Endothelial cell of umbilical vein (primary cell): ENCODE measurements at regions not wholly inside any gene's neighbourhood (a gene's known extent, or its start where the extent isn't known, plus 50 kb on each side); places are given as distances from the start of the nearest gene placed in this dataset.

Experiments
- BruUV-seq: library from RNA; stranded (reverse); fragments of 400-500 nt; replicated peaks from 2 replicates; lab custom pipeline; 2021; lab: Mats Ljungman, UMichigan
- CTCF ChIA-PET: fragments of 300-600, 350-600 bp; sonication (Branson Sonifier 250); formaldehyde crosslinking; loops from one replicate; lab custom pipeline; 2021; ENCODE audit warnings: antibody characterized with exemption, inconsistent platforms; lab: Charles Lee
- POLR2A ChIA-PET: fragments of 300-600, 350-600 bp; sonication (Branson Sonifier 250); formaldehyde crosslinking; loops from one replicate; lab custom pipeline; 2021; ENCODE audit warnings: antibody characterized with exemption, inconsistent platforms; lab: Charles Lee
- DNase-seq: peaks from one replicate; pipeline ENCODE4 v3.0.0-alpha.2; 2011; ENCODE audit warnings: low read depth, low spot score
- FAIRE-seq: peaks from 2 replicates; lab custom pipeline; 2011; peaks lifted over from hg19 to GRCh38; lab: Jason Lieb, UNC
- H2AFZ ChIP-seq: 2 replicates; pipeline ENCODE4 v1.6.0; 2012; ENCODE audit warnings: low read depth, low read length, control low read depth, inconsistent platforms
- H3K27ac ChIP-seq: 2 replicates; pipeline ENCODE4 v1.5.1; 2011; ENCODE audit warnings: low read depth, mild to moderate bottlenecking, control low read depth, low read length, moderate library complexity; ENCODE audit not compliant: insufficient read depth
- H3K27me3 ChIP-seq, 2 experiments: 2 replicates each; pipeline versions ENCODE4 v1.6.0 to v1.6.1; 2011; ENCODE audit warnings: low read length in 2 of 2, mixed read lengths in 1 of 2; ENCODE audit not compliant: control insufficient read depth in 2 of 2, insufficient read depth in 2 of 2
- H3K36me3 ChIP-seq, 2 experiments: 2 replicates in 1 of 2; 3 replicates in 1 of 2; pipeline ENCODE4 v1.5.1; 2011; ENCODE audit warnings: low read length in 2 of 2, mild to moderate bottlenecking in 1 of 2, moderate library complexity in 1 of 2; ENCODE audit not compliant: control insufficient read depth in 2 of 2, insufficient read depth in 2 of 2; ENCODE audit errors: extremely low read depth in 1 of 2
- H3K4me1 ChIP-seq: 3 replicates; pipeline ENCODE4 v1.5.1; 2011; ENCODE audit warnings: mild to moderate bottlenecking, low read length; ENCODE audit not compliant: control insufficient read depth, insufficient read depth; ENCODE audit errors: extremely low read depth
- H3K4me2 ChIP-seq: 2 replicates; pipeline ENCODE4 v1.6.1; 2011; ENCODE audit warnings: low read length, control low read depth, mixed read lengths; ENCODE audit not compliant: insufficient read depth
- H3K4me3 ChIP-seq, 3 experiments: fragments of 200-600 bp in 1 of 3; sonication (generic), shearing (Covaris generic) in 1 of 3; replicated peaks in 1 of 3; 2 replicates each; pipeline ENCODE4 v1.5.1; 2011 to 2016; ENCODE audit warnings: control low read depth in 3 of 3, low read length in 3 of 3, mild to moderate bottlenecking in 2 of 3, inconsistent platforms in 1 of 3, low read depth in 1 of 3, moderate library complexity in 1 of 3; ENCODE audit not compliant: insufficient read depth in 1 of 3
- H3K79me2 ChIP-seq: 2 replicates; pipeline ENCODE4 v1.6.0; 2012; ENCODE audit warnings: low read length, inconsistent platforms; ENCODE audit not compliant: control insufficient read depth, insufficient read depth
- H3K9ac ChIP-seq: replicated peaks from 2 replicates; pipeline ENCODE3; 2011; ENCODE audit warnings: low read length, control low read depth; ENCODE audit not compliant: insufficient read depth; ENCODE audit errors: extremely low read depth
- H3K9me1 ChIP-seq: replicated peaks from 3 replicates; pipeline ENCODE4 v1.6.0; 2011; ENCODE audit warnings: mild to moderate bottlenecking, low read length; ENCODE audit not compliant: control insufficient read depth, insufficient read depth; ENCODE audit errors: extremely low read depth
- H3K9me3 ChIP-seq: replicated peaks from 2 replicates; pipeline ENCODE4 v1.5.1; 2012; ENCODE audit warnings: low read length, inconsistent platforms; ENCODE audit not compliant: control insufficient read depth, insufficient read depth
- H4K20me1 ChIP-seq: replicated peaks from 2 replicates; pipeline ENCODE3; 2011; ENCODE audit warnings: mild to moderate bottlenecking, low read length; ENCODE audit not compliant: control insufficient read depth, insufficient read depth; ENCODE audit errors: extremely low read depth
- EZH2 ChIP-seq: IDR thresholded peaks from 2 replicates; pipeline ENCODE4 v1.6.1; 2012; ENCODE audit warnings: borderline replicate concordance, low read depth, mild to moderate bottlenecking, moderate library complexity, low read length, inconsistent platforms; ENCODE audit not compliant: severe bottlenecking
- FOS ChIP-seq: IDR thresholded peaks from 2 replicates; pipeline ENCODE4 v1.6.1; 2011; ENCODE audit warnings: mild to moderate bottlenecking, low read length, moderate library complexity, borderline replicate concordance; ENCODE audit not compliant: insufficient read depth
- GATA2 ChIP-seq: IDR thresholded peaks from 2 replicates; pipeline ENCODE4 v1.7.0; 2011; ENCODE audit warnings: low read depth, mild to moderate bottlenecking, moderate library complexity, mixed read lengths, low read length; ENCODE audit not compliant: insufficient read length, insufficient read depth
- JUN ChIP-seq: IDR thresholded peaks from 2 replicates; pipeline ENCODE4 v1.6.1; 2011; ENCODE audit warnings: borderline replicate concordance, low read depth; ENCODE audit not compliant: insufficient read length, insufficient read depth
- MYC ChIP-seq: IDR thresholded peaks from one replicate; pipeline ENCODE4 v1.6.1; 2011; ENCODE audit warnings: mild to moderate bottlenecking, low read depth, low read length
- POLR2A ChIP-seq: IDR thresholded peaks from 2 replicates; pipeline ENCODE4 v1.6.1; 2012; ENCODE audit warnings: low read depth, mild to moderate bottlenecking, control low read depth, low read length
- POLR2AphosphoS5 ChIP-seq: IDR thresholded peaks from 2 replicates; pipeline ENCODE4 v1.6.1; 2012; ENCODE audit warnings: low read depth, mild to moderate bottlenecking, control low read depth, low read length, moderate library complexity; ENCODE audit not compliant: insufficient read depth
- dilution Hi-C: fragments of 300-500 bp; cut with MboI; formaldehyde crosslinking; loops from one replicate; pipeline ENCODE4 v1.15.0; 2019; ENCODE audit warnings: low sequenced_read_pairs; ENCODE audit not compliant: extremely low pct_ligation_motif_present
- intact Hi-C: fragments of 100-400 bp; cut with micrococcal nuclease; formaldehyde crosslinking; loops from one replicate; pipeline ENCODE4 v1.10.0; 2022
- TF ChIP-seq, protein P1 (sequence below), 2 donors: IDR thresholded peaks; 1 replicate in 1 of 2; 2 replicates in 1 of 2; pipeline ENCODE4 v1.5.1; 2011; ENCODE audit warnings: low read length in 2 of 2, mild to moderate bottlenecking in 2 of 2, moderate library complexity in 2 of 2, control low read depth in 1 of 2, inconsistent platforms in 1 of 2, low read depth in 1 of 2; ENCODE audit not compliant: insufficient read depth in 1 of 2; ENCODE audit errors: extremely low read depth in 1 of 2
- TF ChIP-seq, protein P2 (sequence below): IDR thresholded peaks from 2 replicates; pipeline ENCODE4 v1.6.1; 2011; ENCODE audit not compliant: insufficient read depth, insufficient read length

DNA sequence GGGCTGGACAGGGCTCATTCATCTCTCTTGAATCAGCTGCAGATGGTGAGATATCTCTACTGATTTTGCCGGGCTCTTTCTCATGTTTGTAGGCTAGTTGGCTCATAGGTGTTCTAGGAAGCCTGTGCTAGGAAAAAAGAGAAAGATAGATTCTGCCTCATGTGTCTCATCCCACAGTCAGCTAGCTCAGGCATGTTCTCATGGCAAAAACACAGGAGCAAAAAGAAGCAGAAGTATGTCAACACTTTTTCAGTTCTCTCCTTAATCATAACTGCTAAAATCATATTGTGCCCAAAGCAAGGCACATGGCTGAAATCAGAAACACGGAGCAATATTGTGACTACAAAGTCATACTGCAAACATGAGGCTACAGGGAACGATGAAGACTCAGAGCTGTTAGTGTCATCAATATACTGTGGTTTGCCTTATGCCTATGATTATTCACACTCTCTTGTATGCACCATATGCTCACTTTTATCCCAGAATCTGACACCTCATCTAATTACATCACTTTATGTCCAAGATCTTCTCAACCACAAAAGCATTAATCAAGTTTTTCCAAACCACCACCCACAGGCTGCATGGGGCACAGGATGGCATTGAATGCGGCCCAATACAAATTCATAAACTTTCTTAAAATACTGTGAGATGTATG is 571.9 kb upstream of the CNTNAP5 start:
- Histone ChIP-seq H3K4me3 (no peak overlapping the region), H3K4me2 (no peak overlapping the region), H2AFZ (no peak overlapping the region), H3K9me1 (no peaks in the 10 kb centered on the region), H3K27ac (no peak overlapping the region), H3K9ac (no peak overlapping the region), H3K27me3 (no peaks in the 10 kb centered on the region), H3K4me1 (no peaks in the 10 kb centered on the region), H3K9me3 (peaks cover 2% of the 10 kb centered on the region), H4K20me1 (no peaks in the 10 kb centered on the region), H3K79me2 (no peaks in the 10 kb centered on the region), H3K36me3 (no peaks in the 10 kb centered on the region)
- DNase-seq (no peak), FAIRE-seq (no peak)
- CTCF ChIA-PET: no interaction called here
- TF ChIP-seq, protein P1, sequence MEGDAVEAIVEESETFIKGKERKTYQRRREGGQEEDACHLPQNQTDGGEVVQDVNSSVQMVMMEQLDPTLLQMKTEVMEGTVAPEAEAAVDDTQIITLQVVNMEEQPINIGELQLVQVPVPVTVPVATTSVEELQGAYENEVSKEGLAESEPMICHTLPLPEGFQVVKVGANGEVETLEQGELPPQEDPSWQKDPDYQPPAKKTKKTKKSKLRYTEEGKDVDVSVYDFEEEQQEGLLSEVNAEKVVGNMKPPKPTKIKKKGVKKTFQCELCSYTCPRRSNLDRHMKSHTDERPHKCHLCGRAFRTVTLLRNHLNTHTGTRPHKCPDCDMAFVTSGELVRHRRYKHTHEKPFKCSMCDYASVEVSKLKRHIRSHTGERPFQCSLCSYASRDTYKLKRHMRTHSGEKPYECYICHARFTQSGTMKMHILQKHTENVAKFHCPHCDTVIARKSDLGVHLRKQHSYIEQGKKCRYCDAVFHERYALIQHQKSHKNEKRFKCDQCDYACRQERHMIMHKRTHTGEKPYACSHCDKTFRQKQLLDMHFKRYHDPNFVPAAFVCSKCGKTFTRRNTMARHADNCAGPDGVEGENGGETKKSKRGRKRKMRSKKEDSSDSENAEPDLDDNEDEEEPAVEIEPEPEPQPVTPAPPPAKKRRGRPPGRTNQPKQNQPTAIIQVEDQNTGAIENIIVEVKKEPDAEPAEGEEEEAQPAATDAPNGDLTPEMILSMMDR (IDR thresholded peaks at IDR 0.05; ENCODE audit: extremely low read depth in 1 of 2, insufficient read depth in 1 of 2, low read depth in 1 of 2, low read length in 2 of 2): no peak
- TF ChIP-seq FOS (no peak), MYC (no peak)
- POLR2A ChIA-PET: no interaction called here
- no TSS peak for BruUV-seq
- intact Hi-C loops (no loop called here), dilution Hi-C loops (no loop called here)

DNA sequence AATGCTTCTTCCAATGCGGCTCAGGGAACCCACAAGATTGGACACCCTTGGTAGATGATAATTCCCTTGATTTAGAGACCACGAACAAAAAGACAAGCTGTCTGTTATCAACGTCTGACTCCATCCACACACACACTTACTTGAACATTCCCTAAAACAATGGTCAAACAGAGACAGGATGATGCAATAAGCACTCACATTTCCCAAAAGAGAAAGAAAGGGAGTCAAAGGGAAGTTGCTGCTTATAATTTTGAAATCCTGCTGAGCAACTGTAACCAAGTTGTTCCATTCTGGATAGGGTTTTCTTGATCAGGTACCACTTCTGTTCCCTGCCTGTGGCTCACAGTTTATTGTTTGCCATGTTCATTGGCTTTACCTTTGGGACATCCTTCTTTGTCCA is 571.3 kb upstream of the CNTNAP5 start:
- Histone ChIP-seq H3K9ac (no peak overlapping the region), H3K27ac (no peak overlapping the region), H3K27me3 (no peaks in the 10 kb centered on the region), H3K36me3 (no peaks in the 10 kb centered on the region), H3K4me2 (no peak overlapping the region), H3K9me1 (no peaks in the 10 kb centered on the region), H3K9me3 (peaks cover 2% of the 10 kb centered on the region), H3K4me1 (no peaks in the 10 kb centered on the region), H3K79me2 (no peaks in the 10 kb centered on the region), H2AFZ (no peak overlapping the region), H3K4me3 (no peak overlapping the region), H4K20me1 (no peaks in the 10 kb centered on the region)
- dilution Hi-C loops: no loop called here
- ChIA-PET POLR2A (no interaction called here), CTCF (no interaction called here)
- DNase-seq (no peak), FAIRE-seq (no peak)
- BruUV-seq: no TSS peak
- TF ChIP-seq POLR2A (no peak), POLR2AphosphoS5 (no peak), GATA2 (no peak), EZH2 (no peak), FOS (no peak), MYC (no peak), JUN (no peak)
- TF ChIP-seq, protein P2, sequence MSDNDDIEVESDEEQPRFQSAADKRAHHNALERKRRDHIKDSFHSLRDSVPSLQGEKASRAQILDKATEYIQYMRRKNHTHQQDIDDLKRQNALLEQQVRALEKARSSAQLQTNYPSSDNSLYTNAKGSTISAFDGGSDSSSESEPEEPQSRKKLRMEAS: no peak
- TF ChIP-seq, protein P1 (IDR thresholded peaks at IDR 0.05; ENCODE audit: extremely low read depth in 1 of 2, insufficient read depth in 1 of 2, low read depth in 1 of 2, low read length in 2 of 2): no peak
- intact Hi-C loops: no loop called here
